HG03064 (cell line): ENCODE measurements at regions not wholly inside any gene's neighbourhood (a gene's known extent, or its start where the extent isn't known, plus 50 kb on each side); places are given as distances from the start of the nearest gene placed in this dataset.

Experiments used
- ATAC-seq: cut with Tn5 transposase; IDR thresholded peaks from one replicate; pipeline ENCODE4 v1.9.1; 2021; ENCODE audit warnings: low read depth; ENCODE audit not compliant: unreplicated experiment

DNA sequence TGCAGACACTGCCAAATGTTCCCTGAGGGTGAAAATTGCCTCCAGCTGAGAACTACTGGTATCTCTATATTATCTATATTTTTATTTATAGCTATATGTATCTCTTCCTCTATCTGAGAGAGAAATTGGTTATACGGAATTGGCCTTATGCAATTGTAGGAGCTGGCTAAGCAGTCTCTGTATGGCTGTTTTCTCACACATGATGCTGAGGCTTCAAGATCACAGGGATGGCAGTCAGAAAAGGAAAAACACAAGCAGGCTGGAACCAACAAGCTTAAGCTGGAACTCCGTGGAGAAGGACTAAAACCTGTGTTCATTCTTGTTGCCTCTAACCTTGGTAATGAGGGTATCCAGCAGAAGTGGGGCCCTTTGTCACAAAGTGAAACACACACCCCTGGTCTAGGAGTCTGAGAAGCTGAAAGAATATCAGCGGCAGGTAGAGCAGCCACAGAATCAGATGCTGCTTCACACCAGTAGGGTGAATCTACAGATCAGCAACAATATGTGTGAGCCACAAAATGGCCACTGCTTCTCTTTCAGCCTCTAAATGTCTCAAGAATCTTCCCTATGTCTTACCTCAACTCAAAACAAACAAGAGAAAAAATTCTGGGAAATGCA, 166.5 kb upstream of the PPP1R2C start:
- peak; percentile 1 for ATAC-seq

DNA sequence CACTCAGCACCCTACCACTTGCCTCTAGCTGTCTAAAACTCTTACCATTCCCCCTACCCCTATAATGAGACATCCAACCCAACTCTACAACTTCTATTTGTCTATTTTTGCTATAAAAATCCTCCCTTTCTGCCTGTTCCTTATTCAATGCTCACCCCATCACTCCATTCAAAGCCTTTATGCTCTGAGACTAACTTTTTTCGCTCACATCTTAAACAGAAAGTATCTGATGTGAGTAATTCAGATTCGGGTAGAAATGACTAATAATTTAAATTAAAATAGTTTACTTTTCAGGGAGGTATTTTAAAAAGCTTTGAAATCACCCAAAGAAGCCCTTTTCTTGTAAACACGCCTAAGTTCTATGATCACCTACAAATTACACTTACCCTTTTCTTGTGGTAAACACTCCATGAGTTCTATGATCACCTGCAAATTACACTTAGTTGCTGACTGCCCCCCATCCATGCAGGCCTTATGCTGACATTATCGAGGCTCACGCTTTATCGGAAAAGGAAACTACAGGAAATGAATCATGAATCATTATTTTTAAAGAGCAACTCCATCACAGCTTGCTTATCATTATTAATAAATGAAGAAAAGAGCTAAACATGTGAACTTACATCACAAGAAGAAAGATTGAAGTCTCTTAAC, 168.7 kb upstream of the PPP1R2C start:
- no peak for ATAC-seq

DNA sequence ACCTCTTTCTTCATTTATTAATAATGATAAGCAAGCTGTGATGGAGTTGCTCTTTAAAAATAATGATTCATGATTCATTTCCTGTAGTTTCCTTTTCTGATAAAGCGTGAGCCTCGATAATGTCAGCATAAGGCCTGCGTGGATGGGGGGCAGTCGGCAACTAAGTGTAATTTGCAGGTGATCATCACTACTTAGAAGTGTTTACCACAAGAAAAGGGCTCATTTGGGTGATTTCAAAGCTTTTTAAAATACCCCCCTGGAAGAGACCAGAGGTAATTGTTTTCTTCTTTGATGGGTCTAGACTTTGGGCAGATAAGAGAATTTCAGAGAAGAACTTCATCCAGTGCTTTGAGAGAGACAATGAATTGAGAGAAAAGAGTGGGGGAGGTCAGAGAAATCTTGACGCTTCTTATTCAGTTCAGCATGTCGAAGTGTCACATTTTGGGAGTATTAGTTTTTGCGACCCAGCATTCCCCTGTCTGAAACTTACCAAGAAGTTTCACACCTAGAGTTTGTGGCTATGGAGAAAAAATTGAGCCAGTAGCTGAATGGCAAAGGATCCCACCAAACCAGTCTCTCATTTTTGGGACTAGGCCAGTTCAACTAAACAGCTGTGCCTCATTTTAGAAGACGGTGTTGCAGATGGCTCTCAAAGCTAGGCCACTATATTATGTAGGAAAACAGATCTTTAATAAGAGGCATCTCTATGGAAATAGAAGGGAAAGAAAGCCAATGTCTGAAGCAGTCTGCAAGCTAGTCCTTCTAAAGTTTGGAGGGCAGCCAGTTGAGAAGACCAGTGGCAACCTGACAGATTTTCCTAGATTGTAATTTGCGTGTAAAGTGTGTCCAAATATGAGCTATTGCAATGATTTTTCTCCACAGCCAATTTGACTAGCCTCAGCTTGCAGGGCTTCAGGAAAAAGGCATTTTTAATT, 171.0 kb upstream of the PPP1R2C start:
- no peak for ATAC-seq

DNA sequence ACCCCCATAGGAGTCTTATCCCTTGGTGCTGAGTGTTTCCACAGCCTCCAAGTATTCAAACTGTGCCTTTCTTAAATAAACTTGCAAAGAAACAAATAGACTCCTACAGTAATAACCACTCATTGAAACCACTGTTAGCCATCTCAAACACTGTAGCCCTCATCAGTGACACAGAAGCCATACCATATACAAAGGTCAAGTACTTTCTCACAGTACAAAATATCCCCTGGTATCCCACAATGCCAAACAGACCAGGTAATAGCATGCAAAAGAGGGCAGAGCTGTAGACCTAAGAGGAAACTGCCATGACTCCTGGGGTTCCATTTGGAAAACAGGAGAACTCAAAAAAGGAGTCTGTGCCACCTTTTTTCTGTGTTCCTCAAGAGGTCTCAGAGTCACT, 173.8 kb upstream of the PPP1R2C start:
- ATAC-seq, result no peak

DNA sequence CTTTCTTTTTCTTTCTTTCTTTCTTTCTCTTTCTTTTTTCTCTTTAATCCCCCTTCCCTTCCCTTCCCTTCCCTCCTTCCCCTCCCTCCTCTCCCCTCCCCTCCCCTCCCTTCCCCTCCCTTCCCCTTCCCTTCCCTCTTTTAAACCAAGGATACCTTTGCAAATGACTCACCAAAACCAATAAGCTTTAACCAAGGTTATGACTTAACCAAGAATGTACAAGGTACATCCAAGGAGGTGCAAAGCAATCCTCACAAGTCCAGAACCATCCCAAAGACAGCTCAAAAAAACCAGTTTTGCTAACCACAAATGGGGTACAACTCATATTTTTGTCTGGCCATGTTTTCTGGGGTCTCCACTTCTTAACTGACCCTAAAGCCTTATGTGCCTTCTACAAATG, 174.7 kb upstream of the PPP1R2C start:
- no peak for ATAC-seq

DNA sequence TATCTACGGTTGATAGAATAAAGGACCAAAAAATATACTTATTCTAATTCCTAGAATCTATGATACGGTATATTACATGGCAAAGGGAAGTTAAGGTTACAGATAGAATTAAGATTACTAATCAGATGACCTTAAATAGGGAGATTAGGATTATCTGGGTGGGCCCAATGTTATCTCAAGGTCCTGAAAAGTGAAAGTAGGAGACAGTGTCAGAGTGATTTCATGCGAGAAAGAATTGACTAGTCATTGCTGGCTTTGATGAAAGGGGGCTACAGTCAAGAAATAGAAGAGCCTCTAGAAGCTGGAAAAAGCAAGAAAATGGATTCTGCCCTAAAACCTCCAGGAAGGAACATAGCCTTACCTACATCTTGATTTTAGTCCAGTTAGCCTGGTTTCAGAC, 176.9 kb upstream of the PPP1R2C start:
- ATAC-seq, result no peak

DNA sequence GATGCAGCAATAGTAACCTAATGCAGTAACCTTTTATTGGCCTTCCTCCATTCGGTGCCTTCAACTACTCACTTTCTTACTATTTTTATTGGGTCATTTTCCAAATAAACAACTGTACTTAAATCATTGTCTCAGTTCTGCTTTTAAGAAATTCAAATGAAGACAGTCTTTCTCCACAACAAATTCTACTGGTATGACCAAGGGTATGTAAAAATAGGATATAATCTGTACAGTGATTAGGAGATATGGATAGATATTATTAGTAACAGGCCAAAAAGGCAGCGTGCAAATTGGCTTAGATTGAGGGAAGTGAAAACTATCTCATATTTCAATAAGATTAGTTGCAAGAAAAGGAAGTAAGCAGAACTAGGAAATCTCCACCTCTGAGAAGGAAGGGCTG, 177.4 kb upstream of the PPP1R2C start:
- ATAC-seq, result peak; percentile 72

DNA sequence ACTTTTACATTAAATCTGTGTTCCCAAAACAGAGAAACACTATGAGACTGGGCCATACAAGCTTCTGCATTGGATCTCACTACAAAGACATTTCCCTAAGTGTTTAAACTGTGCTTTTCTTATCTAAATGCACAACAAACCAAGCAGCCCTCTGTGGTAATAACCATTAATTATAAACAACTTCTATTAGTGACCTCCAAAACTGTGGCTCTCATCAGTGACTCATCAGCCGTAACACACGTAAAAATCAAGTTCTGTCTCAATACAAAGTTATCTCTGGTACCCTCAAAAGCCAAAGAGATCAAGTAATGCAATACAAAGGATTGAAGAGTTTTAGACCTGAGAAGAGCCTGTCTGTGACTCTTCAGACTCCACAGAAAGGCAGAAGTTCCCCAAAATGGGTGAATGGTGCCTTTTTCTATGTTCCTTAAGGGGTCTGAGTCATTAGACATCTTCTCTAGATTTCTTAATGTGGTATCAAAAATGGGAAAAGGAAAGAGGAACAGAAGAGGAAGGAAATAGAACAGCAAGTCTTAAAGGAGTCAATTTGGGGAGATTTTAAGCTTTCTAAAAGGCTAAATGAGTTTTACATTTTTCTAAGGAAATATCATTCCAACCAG, 189.8 kb upstream of the PPP1R2C start:
- ATAC-seq, result no peak

DNA sequence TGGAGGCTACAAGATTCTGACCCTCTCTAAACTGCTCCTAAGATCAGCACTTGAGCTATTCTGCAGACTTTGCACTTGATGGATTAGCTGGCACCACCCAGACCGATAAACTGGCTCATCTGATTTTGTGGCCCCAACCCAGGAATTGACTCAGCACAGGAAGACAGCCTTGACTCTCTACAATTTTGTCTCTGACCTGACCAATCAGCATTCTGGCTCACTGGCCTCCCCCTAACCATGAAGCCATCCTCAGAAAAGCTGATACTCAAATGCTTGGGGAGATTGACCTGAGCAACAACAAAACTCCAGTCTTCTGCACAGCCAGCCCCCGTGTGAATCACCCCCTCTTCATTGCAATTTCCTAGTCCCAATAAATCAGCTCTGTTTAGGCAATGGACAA, 195.4 kb upstream of the PPP1R2C start:
- ATAC-seq, result no peak

DNA sequence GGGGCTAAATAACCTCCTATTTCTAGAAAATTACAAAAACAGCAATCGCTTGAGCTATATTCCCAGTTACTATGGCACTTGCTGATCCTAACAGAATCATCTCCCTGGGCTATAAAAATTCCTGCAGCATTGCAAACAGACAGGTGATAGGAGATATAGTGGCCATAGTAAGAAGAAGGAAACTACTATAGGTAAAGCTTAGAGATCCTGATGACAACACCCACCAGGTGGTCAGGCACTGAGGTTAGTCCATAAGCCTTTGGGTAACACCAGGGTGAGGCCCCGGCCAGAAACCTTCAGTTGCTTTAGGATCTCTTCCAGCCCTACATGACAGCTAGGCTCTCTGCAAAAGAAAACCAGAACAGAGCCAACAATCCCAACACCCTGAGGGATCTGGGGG, 197.9 kb upstream of the PPP1R2C start:
- no peak for ATAC-seq

DNA sequence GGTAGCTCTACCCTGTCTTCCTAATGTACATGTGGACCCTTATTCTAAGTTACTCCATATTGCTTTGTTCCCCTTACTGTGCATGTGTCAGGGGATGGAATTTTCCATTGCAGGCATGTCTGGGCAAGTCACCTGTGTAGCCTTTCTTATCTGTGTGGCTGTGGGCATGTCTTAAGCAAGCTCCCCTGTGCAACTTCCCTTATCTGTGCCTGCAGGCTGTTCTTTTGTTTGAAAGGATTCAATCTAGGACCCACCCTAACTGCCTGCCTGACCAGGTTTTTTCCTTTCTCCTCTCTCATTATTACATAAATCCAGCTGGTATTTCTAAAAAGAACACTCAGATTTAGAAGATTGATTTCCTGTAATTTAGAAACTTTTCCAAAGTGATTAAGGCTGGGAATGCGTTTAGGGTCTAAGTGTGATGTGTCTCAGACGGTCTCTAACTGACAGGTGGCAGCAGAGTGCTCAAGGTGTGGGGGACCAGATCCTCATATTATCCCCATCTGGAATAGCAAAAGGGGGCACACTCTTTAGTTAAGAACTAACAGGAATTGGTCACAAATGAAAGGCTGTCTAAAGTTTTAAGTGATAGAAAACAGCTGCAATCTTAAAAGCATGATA, 198.9 kb upstream of the PPP1R2C start:
- no peak for ATAC-seq

DNA sequence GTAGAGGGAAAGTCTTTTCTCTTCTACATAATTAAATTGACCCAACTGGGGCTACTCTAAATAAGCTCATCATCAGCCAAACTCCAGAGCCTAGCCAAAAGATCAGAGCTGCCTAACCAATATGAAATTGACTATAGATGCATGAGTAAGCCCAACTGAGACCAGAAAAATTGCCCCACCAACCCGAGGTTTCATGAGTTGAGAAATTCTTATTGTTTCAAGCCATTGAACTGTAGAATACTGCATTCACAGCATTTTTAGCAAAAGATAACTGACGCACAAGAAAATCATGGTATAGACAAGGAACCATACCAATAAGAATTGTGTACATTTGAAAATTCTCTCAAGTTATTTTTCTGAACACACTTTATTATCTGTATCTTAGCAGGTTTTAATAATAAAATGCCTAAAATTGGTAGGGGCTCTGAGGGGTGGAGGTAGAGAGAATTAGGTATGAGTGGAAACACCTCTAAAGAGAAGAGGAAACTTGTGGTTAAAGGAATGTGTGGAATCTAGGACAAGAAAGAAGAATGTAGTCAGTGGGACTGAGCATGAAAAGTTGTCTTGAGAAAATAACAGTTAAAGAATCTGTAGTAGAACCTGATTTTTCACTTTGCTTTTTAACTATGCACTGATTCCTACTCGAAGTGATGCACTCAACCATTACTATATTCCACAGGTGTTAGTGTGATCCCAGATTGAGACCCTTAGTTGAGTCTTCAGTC, 200.9 kb upstream of the PPP1R2C start:
- ATAC-seq, result no peak

DNA sequence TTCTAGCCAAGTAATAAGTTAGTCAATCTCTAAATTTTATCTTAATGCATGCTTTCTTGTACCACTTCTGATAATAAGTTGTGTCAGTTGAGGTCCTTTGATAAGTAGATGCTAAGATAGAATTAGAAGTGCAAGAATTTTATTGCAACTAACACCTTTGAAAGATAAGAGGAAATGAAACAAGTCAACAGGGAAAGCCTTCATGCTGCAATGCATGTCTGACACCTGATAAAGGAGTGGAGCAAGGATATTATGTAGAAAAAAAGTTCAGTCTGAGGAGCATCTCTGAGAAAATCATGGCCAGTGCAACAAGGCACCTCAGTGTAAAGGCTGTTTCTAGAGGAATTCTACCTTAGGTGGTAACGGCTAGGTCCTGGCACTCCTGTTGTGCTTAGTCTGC, 210.7 kb upstream of the PPP1R2C start:
- no peak for ATAC-seq

DNA sequence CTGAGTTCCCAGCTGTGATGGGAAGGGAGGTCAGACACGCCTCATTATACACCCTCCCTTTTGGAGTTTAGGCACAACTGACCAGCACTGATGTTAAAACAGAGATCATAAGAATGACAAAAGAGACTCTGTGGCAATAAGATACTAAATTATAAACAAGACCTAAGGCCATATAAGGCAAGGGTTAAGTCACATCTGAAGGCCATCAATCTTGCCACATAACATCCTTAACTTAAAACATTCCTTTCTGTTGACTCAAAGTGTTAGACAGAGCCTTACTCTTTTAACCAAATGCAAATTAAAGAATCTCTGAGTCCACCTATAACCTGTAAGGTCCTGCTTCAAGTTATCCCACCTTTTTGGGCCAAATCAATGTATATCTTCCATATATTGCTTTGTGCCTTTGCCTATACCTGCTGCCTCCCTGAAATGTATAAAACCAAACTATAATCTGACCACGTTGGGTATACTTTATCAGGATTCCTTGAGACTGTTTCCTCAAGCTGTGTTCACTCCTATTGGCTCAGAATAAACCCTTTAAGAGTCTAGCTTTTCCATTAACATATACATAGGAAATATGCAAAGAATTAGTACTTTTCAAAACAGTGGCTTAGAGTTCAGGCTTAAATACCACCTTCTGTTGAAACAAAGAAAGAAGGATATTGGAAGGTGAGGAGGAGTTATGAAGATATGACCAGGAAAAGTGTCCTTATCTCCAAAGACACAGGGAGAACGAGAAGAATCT, 214.4 kb upstream of the PPP1R2C start:
- ATAC-seq, result no peak

DNA sequence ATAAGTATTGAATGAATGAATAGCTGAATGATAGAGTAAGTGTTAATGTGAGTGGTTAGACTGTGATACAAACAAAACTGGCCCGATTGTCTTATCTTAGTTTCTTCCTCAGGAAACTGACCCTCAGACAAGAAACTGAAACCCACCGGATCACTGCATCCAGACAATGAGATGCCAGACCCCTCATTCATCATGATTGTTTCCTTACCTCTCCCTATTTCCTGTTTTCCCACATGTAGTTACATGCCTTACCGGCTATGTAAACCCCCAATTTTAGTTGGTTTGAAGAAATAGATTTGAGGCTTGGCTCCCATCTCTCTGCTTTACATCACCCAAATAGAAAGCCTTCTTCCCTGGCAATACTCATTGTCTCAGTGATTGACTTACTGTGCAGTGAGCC, 218.9 kb upstream of the PPP1R2C start:
- ATAC-seq, result no peak

DNA sequence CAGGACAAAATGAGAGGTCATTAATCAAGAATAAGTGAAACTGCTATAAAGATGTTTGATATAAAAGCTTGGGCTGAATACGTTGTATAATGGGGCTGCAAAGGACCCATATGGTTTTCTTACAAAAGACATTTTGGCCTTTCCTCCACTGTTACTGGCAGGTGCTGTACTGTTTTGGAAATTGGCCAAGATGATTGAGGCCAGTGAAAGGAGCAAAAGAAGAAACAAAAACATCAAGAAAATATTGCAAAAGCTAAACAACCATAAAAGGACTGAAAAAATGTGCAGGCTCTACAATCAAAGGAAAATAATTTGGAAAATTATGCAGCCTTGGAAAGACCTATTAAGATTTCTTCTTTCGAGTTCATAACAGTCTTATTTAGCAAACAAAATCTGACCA, 222.2 kb upstream of the PPP1R2C start:
- no peak for ATAC-seq

DNA sequence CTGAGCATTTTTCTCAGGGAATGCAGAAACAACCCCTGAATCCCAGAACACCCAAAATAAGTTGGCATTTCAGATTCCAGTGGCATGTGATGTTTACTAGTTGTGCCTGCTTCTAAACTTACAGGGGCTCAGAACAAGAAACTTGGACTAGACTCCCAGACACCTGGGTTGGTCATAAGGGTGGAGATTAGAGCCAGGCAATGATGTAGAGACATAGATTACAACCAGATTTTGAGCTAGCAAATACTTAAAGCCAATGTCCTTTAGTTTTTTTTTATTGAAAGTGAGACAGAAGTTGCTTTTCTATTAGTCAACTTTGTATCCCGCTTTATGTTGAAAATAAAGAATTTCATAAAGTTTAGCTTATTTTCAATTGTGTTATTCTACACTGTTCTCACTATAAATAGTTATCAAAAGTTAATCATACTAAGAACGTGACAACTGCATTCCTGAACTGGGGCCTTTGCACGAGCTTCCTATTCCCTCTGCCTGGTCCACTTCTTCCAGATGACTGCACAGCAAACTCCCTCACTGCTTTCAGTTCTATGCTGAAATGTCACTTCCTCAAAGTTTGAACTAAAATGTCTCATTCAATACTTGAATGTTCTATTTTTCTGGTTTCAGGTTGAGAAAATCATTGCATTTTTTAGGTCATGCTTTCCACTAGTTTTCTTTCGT, 224.7 kb upstream of the PPP1R2C start:
- ATAC-seq, result peak; percentile 89

DNA sequence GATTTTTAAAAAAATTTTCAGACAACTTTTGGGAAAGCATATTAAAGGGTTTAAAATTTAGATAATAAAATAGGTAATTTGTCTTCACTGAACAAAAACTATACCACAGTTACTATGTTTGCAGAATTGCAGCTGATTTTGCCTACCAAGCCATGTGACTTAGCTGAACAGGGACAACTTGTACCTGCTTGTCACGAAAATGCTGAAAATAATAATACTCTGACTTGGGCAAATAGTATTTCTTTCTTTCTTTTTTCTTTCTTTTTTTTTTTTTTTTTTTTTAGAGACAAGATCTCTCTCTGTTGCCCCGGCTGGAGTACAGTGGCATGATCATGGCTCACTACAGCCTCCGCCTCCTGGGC, 225.2 kb upstream of the PPP1R2C start:
- ATAC-seq, result peak; percentile 18

DNA sequence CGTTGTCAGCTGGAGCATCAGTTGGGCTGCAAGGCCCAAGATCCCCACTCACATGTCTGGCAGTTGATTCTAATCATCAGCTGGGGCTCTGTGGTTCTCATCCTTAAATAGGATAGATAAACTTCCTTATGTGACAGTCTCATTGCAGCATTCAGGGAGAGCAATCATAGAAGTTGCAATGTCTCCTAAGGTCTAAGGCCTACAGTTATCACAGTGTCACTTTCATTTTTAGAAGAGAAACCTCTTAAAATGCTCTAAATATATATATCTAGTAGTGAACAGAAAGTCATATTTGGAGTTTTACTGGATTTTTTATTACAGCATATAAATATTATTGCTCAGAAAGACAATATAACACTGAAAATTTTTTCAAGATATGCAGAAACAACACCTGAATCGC, 226.0 kb upstream of the PPP1R2C start:
- ATAC-seq, result no peak
